PC-3 (cell line): ENCODE measurements at regions not wholly inside any gene's neighbourhood (a gene's known extent, or its start where the extent isn't known, plus 50 kb on each side); places are given as distances from the start of the nearest gene placed in this dataset.

Source experiments
- CTCF ChIP-seq: fragments of 300-600 bp; sonication (generic); conservative IDR thresholded peaks from 2 replicates; pipeline ENCODE4 v1.5.1; 2017; ENCODE audit warnings: antibody characterized with exemption, low read depth, mild to moderate bottlenecking, low read length
- EZH2 ChIP-seq: fragments of 300-600 bp; sonication (generic); IDR thresholded peaks from one replicate; pipeline ENCODE4 v1.6.1; 2017; ENCODE audit warnings: antibody characterized with exemption, mild to moderate bottlenecking, low read length; ENCODE audit not compliant: unreplicated experiment

- TF ChIP-seq CTCF: no peak
- TF ChIP-seq EZH2: no peak
Measured at GRCh38 chr1:192099328-192099727, 58.9 kb upstream of the RGS18 start.
